Neural cell (in vitro differentiated cells): ENCODE measurements at regions not wholly inside any gene's neighbourhood (a gene's known extent, or its start where the extent isn't known, plus 50 kb on each side); places are given as distances from the start of the nearest gene placed in this dataset.
A peak's percentile ranks its signal among the peaks of the same experiment; 100 is the strongest.

Experiments
- H2AFZ ChIP-seq: fragments of 200-600, 300-800 bp; sonication (generic), shearing (Covaris generic); 2 replicates; pipeline ENCODE4 v1.6.0; 2014; ENCODE audit warnings: low read depth, mild to moderate bottlenecking, antibody characterized with exemption, low read length, moderate library complexity
- H3F3A ChIP-seq: fragments of 200-600 bp; shearing (Covaris generic); 2 replicates; pipeline ENCODE4 v1.6.1; 2016; ENCODE audit warnings: mild to moderate bottlenecking, moderate library complexity, mixed read lengths, antibody characterized with exemption, low read length; ENCODE audit not compliant: insufficient read depth, poor library complexity, severe bottlenecking
- H3K27ac ChIP-seq: fragments of 200-600, 300-800 bp; sonication (generic), shearing (Covaris generic); 2 replicates; pipeline ENCODE4 v1.5.1; 2014; ENCODE audit warnings: mild to moderate bottlenecking, low read length, moderate library complexity
- H3K27me3 ChIP-seq: fragments of 300-800, 200-600 bp; sonication (generic), shearing (Covaris generic); 2 replicates; pipeline ENCODE4 v1.6.0; 2014; ENCODE audit warnings: mild to moderate bottlenecking, low read depth, low read length, moderate library complexity; ENCODE audit not compliant: insufficient read depth
- H3K36me3 ChIP-seq: fragments of 300-800, 200-600 bp; sonication (generic), shearing (Covaris generic); 2 replicates; pipeline ENCODE4 v1.5.1; 2014; ENCODE audit warnings: mild to moderate bottlenecking, antibody characterized with exemption, low read length, moderate library complexity; ENCODE audit not compliant: insufficient read depth
- H3K4me2 ChIP-seq: fragments of 300-800, 200-600 bp; sonication (generic), shearing (Covaris generic); 2 replicates; pipeline ENCODE4 v1.6.0; 2014; ENCODE audit warnings: mild to moderate bottlenecking, low read length
- H3K4me3 ChIP-seq: fragments of 300-800, 200-600 bp; sonication (generic), shearing (Covaris generic); 2 replicates; pipeline ENCODE4 v1.5.1; 2014; ENCODE audit warnings: mild to moderate bottlenecking, low read length, moderate library complexity
- H3K79me2 ChIP-seq: fragments of 200-600 bp; shearing (Covaris generic); replicated peaks from 2 replicates; pipeline ENCODE4 v1.6.0; 2014; ENCODE audit warnings: mild to moderate bottlenecking, low read length, moderate library complexity; ENCODE audit not compliant: insufficient read depth
- H3K9ac ChIP-seq: fragments of 300-800, 200-600 bp; sonication (generic), shearing (Covaris generic); 2 replicates; pipeline ENCODE4 v1.6.1; 2016; ENCODE audit warnings: mild to moderate bottlenecking, low read length, mixed read lengths
- H3K9me2 ChIP-seq: fragments of 200-600 bp; shearing (Covaris generic); 2 replicates; pipeline ENCODE4 v1.6.1; 2016; ENCODE audit warnings: mild to moderate bottlenecking, low read length, mixed read lengths; ENCODE audit not compliant: insufficient read depth
- H3K9me3 ChIP-seq: fragments of 200-600, 300-800 bp; sonication (generic), shearing (Covaris generic); 2 replicates; pipeline ENCODE4 v1.6.1; 2016; ENCODE audit warnings: mild to moderate bottlenecking, mixed run types, low read length, moderate library complexity, mixed read lengths
- H4K20me1 ChIP-seq: fragments of 200-600 bp; shearing (Covaris generic); 2 replicates; pipeline ENCODE4 v1.6.1; 2016; ENCODE audit warnings: mild to moderate bottlenecking, mixed run types; ENCODE audit not compliant: insufficient read depth
- CTCF ChIP-seq: fragments of 450-650 bp; IDR thresholded peaks from 2 replicates; pipeline ENCODE4 v1.5.1; 2014; ENCODE audit warnings: antibody characterized with exemption, mild to moderate bottlenecking, moderate library complexity; ENCODE audit not compliant: poor library complexity, severe bottlenecking
- EP300 ChIP-seq: fragments of 450-650 bp; conservative IDR thresholded peaks from 2 replicates; pipeline ENCODE4 v1.6.1; 2014; ENCODE audit warnings: antibody characterized with exemption, mild to moderate bottlenecking, moderate library complexity; ENCODE audit not compliant: poor library complexity, severe bottlenecking
- EZH2 ChIP-seq: fragments of 200-600, 300-800 bp; shearing (Covaris generic), sonication (generic); IDR thresholded peaks from 2 replicates; pipeline ENCODE4 v1.6.1; 2014; ENCODE audit warnings: antibody characterized with exemption, low read length, borderline replicate concordance, mild to moderate bottlenecking; ENCODE audit not compliant: insufficient read depth, poor library complexity, severe bottlenecking
- MXI1 ChIP-seq: fragments of 450-650 bp; conservative IDR thresholded peaks from 2 replicates; pipeline ENCODE4 v1.6.1; 2014; ENCODE audit warnings: antibody characterized with exemption, mild to moderate bottlenecking; ENCODE audit not compliant: poor library complexity, severe bottlenecking
- POLR2AphosphoS5 ChIP-seq: IDR thresholded peaks from 2 replicates; pipeline ENCODE4 v1.6.1; 2012
- RAD21 ChIP-seq: fragments of 450-650 bp; conservative IDR thresholded peaks from 2 replicates; pipeline ENCODE4 v1.6.1; 2014; ENCODE audit warnings: antibody characterized with exemption, mild to moderate bottlenecking, moderate library complexity
- REST ChIP-seq: IDR thresholded peaks from 2 replicates; pipeline ENCODE4 v1.6.1; 2012; ENCODE audit warnings: borderline replicate concordance
- SMC3 ChIP-seq: fragments of 450-650 bp; conservative IDR thresholded peaks from 2 replicates; pipeline ENCODE4 v1.6.1; 2014; ENCODE audit warnings: antibody characterized with exemption, mild to moderate bottlenecking, moderate library complexity; ENCODE audit not compliant: poor library complexity
- TAF1 ChIP-seq: IDR thresholded peaks from 2 replicates; pipeline ENCODE4 v1.6.1; 2012; ENCODE audit warnings: low read depth

- Histone ChIP-seq H3F3A (no peaks in the 10 kb centered on the region), H3K9ac (no peak overlapping the region), H3K9me2 (no peaks in the 10 kb centered on the region), H3K27ac (no peak overlapping the region), H3K27me3 (no peaks in the 10 kb centered on the region), H4K20me1 (no peaks in the 10 kb centered on the region), H3K36me3 (no peaks in the 10 kb centered on the region), H3K4me2 (no peak overlapping the region), H3K79me2 (no peaks in the 10 kb centered on the region), H3K9me3 (no peaks in the 10 kb centered on the region), H3K4me3 (no peak overlapping the region), H2AFZ (no peak overlapping the region)
- TF ChIP-seq TAF1 = no peak
- peak; percentile 16 for TF ChIP-seq POLR2AphosphoS5
These were observed 162.5 kb upstream of the CELF2 start for GRCh38 chr10:10855151-10855581.

- Histone ChIP-seq H3K9me3 (no peaks in the 10 kb centered on the region), H3K27me3 (no peaks in the 10 kb centered on the region), H3K9ac (no peak overlapping the region), H4K20me1 (no peaks in the 10 kb centered on the region), H3K4me2 (no peak overlapping the region), H2AFZ (no peak overlapping the region), H3K4me3 (no peak overlapping the region), H3K9me2 (no peaks in the 10 kb centered on the region), H3K27ac (no peak overlapping the region), H3F3A (no peaks in the 10 kb centered on the region), H3K36me3 (no peaks in the 10 kb centered on the region), H3K79me2 (no peaks in the 10 kb centered on the region)
- TF ChIP-seq EP300 (no peak), TAF1 (no peak), EZH2 (no peak), MXI1 (no peak), CTCF (no peak), SMC3 (no peak), RAD21 (no peak), POLR2AphosphoS5 (no peak), REST (no peak)
These were observed 157.2 kb upstream of the CELF2 start for GRCh38 chr10:10860455-10860976.

- Histone ChIP-seq H4K20me1 (no peaks in the 10 kb centered on the region), H3K4me3 (no peak overlapping the region), H3K27ac (no peak overlapping the region), H3K9me3 (no peaks in the 10 kb centered on the region), H3K36me3 (no peaks in the 10 kb centered on the region), H3K9me2 (no peaks in the 10 kb centered on the region), H2AFZ (no peak overlapping the region), H3K27me3 (no peaks in the 10 kb centered on the region), H3K4me2 (no peak overlapping the region), H3K9ac (no peak overlapping the region), H3K79me2 (no peaks in the 10 kb centered on the region), H3F3A (no peaks in the 10 kb centered on the region)
- no peak for TF ChIP-seq TAF1
These were observed 152.4 kb upstream of the CELF2 start for GRCh38 chr10:10865303-10865702.
